HG03175 (cell line): ENCODE measurements at regions not wholly inside any gene's neighbourhood (a gene's known extent, or its start where the extent isn't known, plus 50 kb on each side); places are given as distances from the start of the nearest gene placed in this dataset.
"Not testable (repeated sequence)": the region's sequence is repeated elsewhere in the genome, so short reads cannot be mapped to it uniquely, and the experiment has no call there.

Experiments
- ATAC-seq: cut with Tn5 transposase; IDR thresholded peaks from one replicate; pipeline ENCODE4 v1.9.1; 2021; ENCODE audit warnings: mild to moderate bottlenecking, moderate library complexity; ENCODE audit not compliant: unreplicated experiment

DNA sequence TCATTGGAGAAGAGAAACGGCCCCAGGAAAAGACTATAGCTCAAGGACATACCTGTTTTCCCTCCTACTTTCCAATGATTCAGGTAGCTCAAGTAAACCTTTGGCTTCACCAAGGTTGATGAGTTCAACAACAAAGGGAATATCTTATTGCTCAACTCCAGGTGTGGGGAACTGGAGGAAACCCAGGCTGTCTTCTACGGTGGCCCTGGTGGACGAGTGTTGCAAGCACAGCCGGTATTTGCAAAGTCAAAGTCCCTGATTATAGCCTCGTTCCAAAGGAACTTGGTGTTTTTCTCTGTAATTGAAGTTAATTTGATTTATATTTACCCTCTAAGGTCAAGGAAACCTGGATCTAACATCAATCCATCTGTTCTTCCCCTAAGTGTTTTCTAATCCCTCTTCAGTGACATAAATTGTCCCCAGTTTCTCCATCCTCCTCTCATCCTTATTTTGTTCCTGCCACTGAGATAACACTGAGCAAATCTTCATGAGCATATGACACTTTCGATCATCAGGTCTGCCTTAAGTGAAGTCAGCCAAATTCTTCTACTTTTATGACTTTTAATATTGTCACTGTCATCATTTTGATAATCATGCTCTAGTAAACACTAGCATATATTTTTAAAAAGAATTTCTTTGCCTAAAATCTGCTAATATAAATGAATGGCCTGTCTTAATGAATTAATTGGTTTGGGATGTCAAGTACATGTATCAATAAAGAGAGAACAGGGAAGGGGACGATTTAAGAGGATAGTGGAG, 174.6 kb upstream of the TBX3 start:
- ATAC-seq = no peak

DNA sequence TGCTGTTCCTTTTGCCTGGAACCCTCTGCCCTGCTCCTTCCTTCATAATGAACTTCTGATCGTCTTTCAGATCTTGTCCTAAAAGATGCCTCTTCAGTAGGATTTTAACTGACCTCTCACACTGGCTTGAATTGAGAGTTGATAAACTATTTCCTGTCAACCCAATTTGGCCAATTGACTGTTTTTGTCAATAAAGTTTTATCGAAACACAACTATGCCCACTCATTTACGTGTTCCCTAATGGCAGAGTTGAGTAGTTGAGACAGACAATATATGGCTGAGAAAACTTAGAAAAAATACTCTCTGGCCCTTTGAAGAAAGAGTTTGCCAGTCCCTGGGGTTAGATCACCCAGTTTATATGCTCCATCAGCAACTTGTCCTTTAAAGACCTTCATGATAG, 171.7 kb upstream of the TBX3 start:
- ATAC-seq = no peak

DNA sequence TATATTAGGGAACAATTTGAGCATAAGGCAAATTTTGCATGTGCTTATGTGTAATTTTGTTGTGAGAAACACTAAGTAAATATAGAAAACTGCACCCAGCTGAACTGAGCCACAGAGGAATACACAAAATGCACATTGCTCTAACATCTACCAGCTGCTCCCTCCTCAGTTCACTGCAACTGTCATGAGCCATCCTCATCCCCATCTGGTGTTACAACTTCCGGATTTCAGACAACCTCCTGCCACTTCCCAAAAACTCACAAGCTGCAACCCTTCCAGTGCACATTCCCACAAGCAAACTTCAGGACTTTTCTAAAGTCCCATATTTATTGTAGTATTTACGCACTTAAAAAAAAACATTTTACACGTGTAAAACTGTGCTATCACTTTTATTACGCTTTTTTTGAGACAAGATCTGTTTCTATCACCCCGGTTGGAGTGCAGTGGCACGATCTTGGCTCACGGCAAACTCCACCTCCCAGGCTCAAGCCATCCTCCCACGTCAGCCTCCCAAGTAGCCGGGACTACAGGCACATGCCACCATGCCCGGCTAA, 169.1 kb upstream of the TBX3 start:
- no peak for ATAC-seq

DNA sequence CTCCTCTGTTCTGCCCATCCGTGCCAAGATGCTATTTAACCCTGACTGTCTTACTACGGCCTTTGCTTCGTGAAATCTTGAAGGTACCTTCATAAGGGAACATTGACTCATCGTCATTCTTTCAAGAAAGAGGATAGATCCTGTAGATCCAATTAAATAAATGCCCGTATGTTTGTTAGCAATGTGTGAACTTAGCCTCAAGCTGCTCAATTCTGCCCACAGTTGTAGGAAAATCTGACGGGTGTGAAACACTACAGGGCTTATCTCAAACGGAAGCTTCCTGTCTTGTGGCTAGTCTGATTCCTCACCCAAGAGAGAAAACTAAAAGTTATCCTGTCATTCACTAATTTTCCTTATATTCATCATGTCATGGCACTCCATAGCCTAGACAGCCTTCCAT, 168.0 kb upstream of the TBX3 start:
- no peak for ATAC-seq

DNA sequence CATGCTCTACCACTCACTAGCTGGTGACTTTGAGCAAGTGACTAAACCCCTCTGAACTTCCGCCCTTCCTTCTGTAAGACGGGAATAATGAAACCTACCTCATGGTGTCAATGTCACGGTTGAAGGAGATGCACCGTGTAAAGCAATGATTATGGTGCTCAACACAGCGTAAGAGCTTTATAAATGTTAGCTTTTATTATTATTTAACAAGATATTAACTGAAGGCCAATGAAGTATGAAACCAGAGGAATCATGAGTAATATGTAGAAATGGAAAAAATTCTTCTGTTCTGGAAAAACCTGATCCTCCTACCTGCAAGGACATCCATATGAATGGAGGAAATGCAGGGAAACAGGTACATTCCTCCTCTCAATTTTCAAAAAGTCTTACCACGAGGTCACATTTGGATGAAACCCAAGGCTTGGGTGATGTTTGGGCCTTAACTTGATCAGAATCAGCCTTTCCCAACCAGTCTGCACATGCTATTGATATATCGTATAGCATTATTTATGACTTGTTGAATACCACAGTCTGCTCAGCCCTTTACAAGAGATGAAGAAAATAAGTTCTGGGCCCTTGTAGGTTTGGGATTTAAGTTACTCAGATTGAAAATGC, 166.8 kb upstream of the TBX3 start:
- no peak for ATAC-seq

DNA sequence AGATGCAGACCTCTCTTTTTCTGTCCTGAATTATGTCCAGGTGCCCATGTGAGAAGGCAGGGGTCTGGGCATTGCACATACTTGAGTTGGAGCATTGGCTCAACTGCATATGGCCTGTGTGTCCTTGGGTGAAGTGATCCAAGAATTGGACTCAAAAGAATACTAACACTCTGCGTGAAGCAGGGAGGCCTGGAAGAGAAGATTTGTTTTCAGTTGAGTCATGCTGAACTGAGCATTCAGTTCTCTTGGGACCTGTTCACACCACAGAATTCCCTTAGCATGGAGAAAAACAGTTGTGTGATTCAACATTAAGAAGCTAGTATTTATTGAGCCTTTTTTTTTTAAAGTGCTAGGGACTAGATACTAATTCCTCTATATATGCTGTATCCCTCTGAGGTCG, 164.7 kb upstream of the TBX3 start:
- no peak for ATAC-seq

DNA sequence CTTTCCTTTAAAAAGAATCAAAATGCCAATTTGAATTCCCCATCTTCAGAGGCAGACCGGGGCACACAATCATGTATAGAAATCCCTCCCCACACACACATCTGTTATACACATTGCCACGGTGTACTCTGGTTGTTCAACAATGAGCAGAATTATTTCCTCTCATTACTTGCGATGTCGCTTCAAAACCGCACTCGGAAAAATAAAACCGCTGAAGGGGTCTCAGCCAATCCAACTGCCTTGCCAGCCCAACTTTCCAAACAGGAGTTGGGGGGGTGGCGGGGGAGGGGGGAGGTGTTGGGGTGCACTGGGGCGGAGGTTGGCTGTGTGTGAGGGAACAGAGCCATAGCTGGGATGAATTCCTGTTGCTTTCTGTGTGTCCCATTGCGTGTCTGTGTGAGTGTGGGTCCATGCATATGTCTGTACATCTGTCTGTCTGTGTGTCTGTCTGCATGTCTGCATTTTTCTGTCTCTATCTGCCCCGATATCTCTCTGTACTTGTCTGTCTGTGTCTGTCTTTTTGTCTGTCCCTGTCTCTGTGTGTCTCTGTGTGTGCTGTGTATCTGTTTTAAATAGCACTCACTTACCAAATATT, 163.6 kb upstream of the TBX3 start:
- no peak for ATAC-seq

DNA sequence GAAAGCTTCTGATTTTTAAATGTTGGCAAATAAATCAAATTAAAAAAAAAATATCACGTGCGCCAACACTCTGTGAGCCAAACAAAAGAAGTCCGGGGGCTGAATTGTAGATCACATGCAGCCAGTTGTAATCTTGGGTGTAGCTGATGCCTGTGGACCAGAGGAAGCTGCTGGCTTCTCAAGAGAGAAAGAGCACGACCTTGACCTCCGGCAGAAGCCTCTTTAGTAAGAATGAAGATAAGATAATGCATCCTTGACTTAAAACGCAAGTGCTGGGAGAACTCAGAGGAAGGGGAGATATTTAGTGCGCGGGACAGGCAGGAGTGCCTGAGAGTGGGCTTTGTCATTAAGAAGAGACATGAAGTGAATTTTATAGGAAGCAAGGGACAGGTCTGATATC, 162.8 kb upstream of the TBX3 start:
- no peak for ATAC-seq

DNA sequence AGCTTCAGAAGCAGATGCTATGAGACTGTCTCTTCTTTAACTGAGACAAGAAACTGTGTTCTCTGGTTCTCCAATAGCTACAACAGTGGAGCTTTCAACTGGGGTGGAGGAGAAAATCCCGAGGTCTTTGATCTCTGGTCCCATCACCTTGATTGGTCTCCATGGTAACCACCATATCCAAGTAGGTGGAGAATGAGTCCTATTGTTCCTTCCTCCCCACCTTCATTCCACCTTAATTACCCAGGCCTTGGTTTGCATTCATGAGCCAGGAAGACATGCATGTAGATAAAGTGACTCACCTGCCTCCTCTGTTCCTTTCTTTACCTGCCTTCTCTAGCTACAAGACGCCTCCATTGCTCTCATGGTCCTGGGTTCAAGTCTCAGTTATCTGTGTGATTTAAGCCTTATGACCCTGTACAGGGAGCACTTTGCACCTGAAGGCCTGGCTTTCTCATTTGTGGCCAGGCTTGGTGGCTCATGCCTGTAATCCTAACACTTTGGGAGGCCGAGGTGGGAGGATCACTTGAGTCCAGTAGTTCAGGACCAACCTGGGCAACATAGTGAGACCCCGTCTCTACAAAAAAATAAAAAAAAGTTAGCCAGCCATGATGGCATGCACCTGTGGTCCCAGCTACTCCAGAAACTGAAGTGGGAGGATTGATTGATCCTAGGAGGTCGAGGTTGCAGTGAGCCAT, 157.7 kb upstream of the TBX3 start:
- ATAC-seq = no peak

DNA sequence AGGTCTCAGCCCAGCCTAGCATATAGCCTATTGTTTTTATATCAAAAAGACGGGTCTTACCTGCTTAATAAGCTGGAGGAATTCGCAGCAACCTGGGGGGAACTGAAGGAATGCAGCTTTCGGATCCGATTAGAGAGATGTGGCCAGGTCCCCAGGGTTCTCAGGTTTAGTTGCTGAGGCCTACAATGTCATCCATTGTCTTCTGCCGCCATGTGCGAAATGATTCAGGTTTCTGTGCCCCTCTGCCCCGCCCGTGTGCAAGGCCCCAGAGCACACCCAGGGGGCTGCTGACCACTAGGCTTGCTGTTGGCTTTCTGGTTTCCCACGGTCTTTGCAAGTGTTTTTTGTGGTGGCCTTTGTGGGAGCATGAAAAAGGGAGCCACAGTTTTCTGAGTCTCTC, 154.5 kb upstream of the TBX3 start:
- ATAC-seq = no peak

DNA sequence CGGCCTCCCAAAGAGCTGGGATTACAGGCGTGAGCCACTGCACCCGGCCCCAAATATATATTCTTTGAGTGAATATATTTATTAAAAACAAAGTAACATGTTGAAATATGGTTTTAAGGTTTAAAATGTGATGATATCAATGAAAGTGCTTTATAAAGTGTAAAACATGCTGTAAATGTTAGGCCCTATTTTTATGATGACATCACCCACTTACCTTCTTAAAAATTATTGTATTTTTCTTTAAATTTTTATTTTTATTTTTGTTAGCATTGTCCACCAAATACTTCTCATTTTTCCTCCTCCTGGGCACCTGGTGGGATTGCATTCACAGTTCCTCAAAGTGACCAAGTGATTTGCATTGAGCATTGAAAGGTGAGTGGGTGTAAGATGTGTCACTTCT, 152.6 kb upstream of the TBX3 start:
- ATAC-seq = no peak

DNA sequence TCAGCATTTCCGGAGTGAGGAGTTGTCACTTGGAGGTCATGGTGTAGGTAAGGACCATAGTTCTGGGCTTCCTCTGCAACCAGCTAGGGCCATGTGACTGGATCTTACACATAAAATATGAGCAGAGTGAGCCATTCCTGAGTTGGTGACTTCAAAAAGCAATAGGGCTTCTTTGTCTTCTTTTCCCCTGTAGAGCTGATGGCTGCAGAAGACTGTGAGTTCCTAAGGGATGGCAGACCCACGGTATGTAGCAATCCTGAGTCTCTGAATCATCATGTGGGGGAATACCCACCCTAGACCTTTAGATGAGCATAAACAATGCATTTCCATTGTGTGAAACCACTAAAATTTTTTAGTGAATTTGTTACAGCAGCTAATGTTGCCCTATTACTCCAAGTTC, 151.1 kb upstream of the TBX3 start:
- ATAC-seq = no peak

DNA sequence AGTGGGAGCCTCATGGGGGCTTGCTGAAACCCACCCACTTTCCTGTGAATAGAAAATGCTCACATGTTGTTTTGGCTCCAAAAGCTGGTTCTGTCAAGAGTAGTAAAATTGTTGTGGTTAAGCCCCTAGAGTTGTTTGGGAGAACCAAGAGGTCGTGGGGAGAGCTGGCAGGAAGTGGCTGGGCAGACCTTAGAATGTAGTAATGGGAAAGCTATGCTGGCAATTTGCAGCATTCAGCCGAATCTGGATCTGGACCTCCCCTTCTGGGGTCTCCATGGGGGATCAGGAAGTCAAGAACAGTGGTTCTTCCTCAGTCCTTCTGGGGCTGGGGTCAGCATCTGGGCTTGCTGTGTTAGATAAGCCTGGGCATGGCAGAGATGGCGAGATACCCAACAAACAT, 150.6 kb upstream of the TBX3 start:
- no peak for ATAC-seq

DNA sequence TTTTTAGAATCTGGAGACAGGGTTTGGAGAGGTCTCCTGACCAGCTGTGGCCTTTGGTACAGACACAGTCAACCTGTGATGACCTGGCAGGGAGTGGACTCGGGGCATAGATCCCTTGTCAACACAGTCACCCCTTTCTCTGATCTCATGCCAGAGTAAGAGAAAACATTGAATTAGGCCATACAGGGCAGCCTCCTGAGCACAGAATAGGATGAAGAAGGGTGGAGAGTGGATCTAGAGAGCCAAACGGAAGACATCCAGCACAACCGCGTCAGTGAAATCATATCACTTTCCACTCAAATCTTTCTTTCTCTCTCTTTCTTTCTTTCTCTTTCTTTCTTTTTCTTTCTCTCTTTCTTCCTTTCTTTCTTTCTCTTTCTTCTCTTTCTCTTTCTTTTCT, 145.9 kb upstream of the TBX3 start:
- no peak for ATAC-seq

DNA sequence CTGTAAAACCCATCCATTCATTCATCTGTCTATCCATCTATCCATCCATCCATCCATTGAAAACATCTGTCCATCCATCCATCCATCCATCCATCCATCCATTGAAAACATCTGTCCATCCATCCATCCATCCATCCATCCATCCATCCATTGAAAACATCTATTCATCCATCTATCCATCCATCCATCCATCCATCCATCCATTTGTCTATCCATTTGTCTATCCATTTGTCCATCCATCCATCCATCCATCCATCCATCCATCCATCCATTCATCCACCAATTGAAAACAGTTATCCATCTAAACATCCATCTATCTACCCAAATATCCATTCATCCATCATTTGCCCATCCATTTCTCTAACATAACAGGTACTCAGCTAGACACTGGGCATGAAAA, 145.3 kb upstream of the TBX3 start:
- not testable (repeated sequence) for ATAC-seq

DNA sequence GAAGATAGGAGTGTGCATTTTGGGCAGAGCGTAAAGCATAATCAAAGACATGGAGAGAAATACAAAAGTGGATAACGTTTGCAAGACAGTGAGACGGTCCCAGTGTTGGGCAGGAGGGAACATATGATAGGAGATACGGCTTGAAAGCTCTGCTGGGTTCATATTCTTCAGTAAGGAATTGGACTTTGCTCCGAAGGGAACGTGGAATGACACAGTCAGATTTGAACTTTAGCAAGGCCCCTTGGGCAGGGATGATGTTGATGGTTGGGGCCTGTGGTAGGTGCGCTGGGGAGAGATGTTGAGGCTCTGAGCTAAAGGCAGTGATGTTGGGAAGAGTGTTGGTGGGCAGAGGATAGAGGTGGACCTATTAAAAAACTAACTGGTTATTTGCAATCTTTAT, 143.5 kb upstream of the TBX3 start:
- ATAC-seq = no peak

DNA sequence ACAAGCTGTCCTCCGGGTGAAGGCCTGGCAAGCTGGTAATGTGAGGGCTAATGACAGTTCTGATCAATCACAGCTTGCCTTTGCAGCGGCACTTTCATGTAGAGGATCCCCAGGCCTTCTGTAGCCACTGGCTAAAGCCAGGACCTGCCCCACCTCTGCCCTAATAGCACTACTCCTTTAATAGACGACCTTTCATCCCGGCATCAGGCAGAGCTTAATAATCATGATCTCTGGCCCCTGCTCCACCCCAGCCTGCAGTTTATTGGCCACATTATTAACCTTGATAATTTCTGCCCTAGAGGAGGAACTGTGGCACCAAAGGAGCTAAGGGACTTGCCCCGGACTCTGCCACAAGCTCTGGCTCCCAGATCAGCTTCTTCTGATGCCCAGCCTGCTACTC, 142.3 kb upstream of the TBX3 start:
- no peak for ATAC-seq

DNA sequence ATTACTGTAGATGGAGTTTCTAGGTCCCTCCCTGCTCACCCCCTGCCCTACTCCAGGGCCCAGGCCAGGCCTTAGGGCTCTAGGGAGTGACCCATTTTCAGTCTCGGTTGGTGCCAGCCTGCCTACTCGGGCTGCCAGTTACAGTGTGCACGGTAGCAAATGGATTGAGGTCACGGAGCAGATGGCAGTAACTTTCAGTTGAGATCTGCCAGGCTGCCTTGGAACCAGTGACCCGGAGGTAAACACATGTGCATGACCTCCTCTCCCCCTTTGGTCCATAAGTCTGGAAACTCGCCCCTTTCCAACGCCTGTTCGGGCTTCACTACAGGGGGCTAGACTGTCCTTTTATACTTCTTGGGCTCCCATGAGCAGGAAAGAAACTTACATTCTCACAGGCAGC, 139.7 kb upstream of the TBX3 start:
- no peak for ATAC-seq

DNA sequence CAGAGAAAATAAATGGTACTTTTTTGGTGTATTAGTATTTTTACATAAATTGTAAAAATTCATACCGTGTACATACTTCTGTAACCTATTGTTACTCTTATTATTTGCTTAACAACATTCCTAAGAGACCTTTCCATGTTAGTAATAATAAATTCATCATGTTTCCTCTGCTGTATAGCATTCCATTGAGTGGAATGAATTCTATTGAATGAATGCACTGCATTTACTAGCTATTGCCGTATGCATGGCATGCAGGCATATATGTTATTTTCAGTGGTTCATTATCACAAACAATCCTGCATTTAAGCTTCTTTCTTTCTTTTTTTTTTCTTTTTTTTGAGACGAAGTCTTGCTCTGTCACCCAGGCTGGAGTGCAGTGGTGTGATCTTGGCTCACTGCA, 137.6 kb upstream of the TBX3 start:
- no peak for ATAC-seq

DNA sequence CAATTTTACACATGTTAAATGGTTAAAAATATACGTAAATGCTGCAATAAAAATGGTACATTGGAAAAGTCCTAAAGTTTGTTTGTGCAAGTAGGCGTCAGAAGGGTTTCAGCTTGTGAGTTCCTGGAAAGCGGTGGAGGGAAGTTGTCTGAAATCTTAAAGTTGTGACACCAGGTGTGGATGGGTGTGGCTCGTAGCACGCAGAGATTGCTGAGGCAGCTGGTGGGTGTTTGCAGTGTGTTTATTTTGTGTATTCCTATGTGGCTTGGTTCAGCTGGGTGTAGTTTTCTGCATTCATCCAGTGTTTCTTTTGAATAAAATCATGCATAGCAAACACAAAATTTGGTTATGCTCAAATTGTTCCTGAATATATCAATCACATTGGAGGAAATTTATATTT, 136.8 kb upstream of the TBX3 start:
- ATAC-seq = no peak

DNA sequence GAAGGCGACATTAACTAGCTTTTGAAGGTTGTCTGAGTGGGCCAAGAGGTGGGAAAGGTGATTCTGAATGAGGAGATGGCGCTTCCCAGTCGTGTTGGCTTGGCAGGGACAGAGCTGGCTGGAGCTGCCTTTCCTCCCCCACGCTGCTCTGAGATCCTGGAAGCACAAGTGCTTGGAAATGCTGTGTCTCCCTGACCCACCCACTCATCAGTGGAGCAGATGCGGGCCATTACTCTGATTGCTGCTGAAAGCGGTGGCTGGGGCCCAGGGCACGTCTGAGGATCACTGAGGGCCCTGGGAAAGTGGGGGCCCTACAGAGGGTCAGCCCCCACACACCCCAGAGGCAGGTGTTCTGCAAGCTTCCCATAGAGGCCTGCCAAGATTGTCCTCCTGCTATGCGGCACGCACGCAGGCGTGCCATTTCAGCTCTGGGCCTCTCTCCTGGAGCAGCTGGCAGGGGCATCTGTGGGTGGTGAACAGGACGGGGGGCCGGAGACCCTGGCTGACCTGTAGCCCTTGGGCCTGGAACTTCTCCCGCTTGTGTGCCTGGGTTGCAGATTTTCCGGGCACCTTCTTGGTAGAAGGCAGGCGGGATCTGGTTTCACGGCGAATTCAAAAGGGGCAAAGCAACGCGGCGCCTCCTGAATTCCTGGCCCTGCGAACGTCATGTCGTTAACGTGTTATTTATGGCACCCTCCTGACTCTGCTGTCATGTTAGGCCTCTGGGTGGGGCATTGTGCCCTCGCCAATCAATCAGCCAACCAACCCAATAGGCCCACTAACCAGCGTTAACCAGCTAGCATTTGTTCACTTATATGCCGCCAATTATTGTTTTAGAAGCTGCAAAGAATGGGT, 133.8 kb upstream of the TBX3 start:
- no peak for ATAC-seq
